ENCODE measurements at regions not wholly inside any gene's neighbourhood (a gene's known extent, or its start where the extent isn't known, plus 50 kb on each side); places are given as distances from the start of the nearest gene placed in this dataset.

DNA sequence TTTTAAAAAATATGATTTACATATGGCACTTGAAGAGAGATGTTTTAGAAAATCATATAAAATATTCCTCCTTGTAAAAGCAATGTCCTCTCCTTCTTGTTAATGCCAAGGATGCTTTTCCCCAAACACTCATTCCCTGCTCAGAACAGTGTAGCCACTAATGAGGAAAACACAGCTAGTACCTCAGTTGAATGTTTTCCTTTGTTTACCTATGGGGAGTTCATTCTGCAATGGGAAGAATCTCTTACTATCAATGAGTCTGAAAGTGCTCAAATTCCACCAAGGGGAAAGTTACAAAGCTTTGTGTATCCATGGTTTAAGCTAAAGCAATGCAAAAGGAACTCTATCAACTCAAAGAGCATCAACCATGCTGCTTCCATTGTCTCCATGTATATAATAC lies 221.9 kb upstream of the ADGRL2 start:
- no peak for TF ChIP-seq EZH2phosphoT487 (conservative IDR thresholded peaks at IDR 0.05; ENCODE audit: low read length)
- TF ChIP-seq CTCF (IDR thresholded peaks at IDR 0.05; ENCODE audit: insufficient read depth, low read length, poor library complexity, severe bottlenecking), result no peak

Measured in SU-DHL-6 (cell line).